Skeletal muscle cell (primary cell): ENCODE measurements at regions not wholly inside any gene's neighbourhood (a gene's known extent, or its start where the extent isn't known, plus 50 kb on each side); places are given as distances from the start of the nearest gene placed in this dataset.

ENCODE experiments used
- DNase-seq: peaks from one replicate; pipeline ENCODE4 v3.0.0-alpha.2; 2010; ENCODE audit warnings: low read depth
- H3K4me3 ChIP-seq: 2 replicates; pipeline ENCODE4 v1.5.1; 2011; ENCODE audit warnings: low read depth, mild to moderate bottlenecking, control low read depth, low read length, moderate library complexity

DNA sequence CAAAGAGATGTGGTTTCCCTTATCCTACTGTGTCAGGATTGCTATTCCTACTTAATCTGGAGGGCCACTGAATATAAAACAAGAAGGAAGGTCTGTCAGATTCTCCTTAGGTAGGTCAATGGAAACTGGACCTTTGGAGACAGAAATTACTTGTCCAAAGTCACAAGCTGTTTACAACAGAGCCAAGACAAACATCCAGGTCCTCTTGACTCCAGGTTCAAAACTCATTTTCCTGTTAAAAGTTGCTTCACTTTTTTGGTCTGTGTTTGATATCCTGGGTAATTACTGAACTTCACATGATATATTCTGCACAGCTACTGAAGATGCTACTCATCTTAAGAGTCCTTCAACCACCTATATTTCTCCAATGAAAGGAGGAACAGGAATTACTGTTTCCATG lies 81.2 kb upstream of the ARHGAP32 start:
- DNase-seq, result no peak
- H3K4me3 ChIP-seq, result no peak overlapping the region

DNA sequence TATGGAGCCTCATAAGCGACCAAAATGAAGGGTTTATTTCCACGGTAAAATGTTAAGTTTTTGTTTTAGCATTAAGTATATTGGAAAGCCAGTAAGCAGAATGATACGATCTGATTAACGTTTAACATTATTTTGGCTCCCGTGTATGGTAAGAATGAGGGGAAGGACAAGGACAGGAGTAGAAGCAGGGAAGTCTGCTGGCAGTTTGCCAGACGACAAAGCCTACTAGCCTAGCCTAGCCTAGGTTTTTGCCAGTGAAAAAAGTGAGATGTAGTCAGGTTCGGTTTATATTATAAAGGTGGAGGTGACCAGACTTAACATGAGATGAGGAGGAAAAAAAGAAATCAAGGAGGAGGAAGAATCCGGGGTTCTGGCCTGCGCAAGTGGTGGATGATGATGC lies 78.9 kb upstream of the ARHGAP32 start:
- DNase-seq, result no peak
- H3K4me3 ChIP-seq, result no peak overlapping the region

DNA sequence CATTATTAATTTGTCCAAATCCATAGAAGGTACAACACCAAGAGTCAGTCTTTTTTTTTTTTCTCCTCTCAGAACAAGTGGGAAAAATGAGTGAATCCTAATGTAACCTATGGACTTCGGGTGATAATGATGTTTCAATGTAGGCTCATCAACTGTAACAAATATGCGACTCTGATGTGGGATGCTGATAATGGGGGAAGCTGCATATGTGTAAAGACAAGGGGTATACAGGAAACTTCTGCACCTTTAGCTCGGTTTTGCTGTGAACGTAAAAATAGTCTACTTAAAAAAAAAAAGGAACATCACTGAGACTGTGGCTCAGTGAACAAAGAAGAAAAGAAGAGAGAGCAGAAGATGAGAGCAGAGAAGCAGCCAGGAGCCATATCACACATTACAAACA lies 78.3 kb upstream of the ARHGAP32 start:
- no peak for DNase-seq
- no peak overlapping the region for H3K4me3 ChIP-seq

- no peak overlapping the region for H3K4me3 ChIP-seq
- DNase-seq, result no peak
Measured at GRCh38 chr11:129268371-129268770, 76.2 kb upstream of the ARHGAP32 start.

GRCh38 chr11:129267716-129268115 lies 75.6 kb upstream of the ARHGAP32 start:
- no peak overlapping the region for H3K4me3 ChIP-seq
- DNase-seq, result no peak

DNA sequence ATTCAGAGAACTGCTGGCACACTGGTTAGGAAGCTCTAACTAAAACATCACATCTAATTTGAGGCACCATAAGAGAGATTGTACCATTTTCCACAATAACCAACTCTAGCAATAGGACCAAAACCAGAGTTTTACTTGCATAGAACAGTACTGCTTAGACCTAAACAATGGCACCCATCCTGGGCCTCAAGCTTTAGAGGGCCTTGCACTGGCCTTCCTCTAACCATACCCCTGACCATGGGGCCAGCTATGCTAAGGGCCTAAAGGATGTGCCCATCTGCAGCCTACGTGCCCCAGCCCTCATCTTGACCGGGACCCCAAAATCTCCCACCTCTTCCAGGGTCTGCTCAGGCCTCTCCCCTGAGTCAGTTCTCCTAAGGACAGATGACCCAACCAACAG lies 74.4 kb upstream of the ARHGAP32 start:
- no peak overlapping the region for H3K4me3 ChIP-seq
- DNase-seq, result no peak

- no peak overlapping the region for H3K4me3 ChIP-seq
- DNase-seq, result no peak
Measured at GRCh38 chr11:129265125-129265788, 73.1 kb upstream of the ARHGAP32 start.

- no peak overlapping the region for H3K4me3 ChIP-seq
- no peak for DNase-seq
Measured at GRCh38 chr11:129264114-129264513, 72.0 kb upstream of the ARHGAP32 start.

- no peak for DNase-seq
- H3K4me3 ChIP-seq, result no peak overlapping the region
Measured at GRCh38 chr11:129260750-129261149, 68.6 kb upstream of the ARHGAP32 start.

GRCh38 chr11:129259931-129260348 lies 67.8 kb upstream of the ARHGAP32 start:
- no peak for DNase-seq
- no peak overlapping the region for H3K4me3 ChIP-seq

DNA sequence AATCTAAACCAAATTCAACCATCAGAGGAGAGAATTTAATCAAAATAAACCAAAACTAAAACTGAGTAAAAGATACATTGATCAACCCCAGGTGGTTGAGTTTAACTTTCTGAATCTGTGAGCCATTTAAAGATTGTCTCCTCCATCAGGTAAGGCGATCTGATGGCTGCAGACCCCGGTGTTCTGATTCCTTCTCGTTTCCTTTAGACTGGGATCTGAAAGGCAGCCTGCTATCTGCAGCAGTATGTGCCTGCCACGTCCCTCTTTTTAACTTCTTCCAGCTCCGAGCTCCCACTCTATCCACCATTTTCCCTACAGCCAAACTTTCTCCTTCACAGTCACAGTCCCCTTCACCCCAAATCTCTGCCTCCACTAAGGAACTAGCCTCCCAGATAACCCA lies 66.1 kb upstream of the ARHGAP32 start:
- DNase-seq, result no peak
- H3K4me3 ChIP-seq, result no peak overlapping the region

GRCh38 chr11:129257512-129257911 lies 65.4 kb upstream of the ARHGAP32 start:
- DNase-seq, result no peak
- H3K4me3 ChIP-seq, result no peak overlapping the region

GRCh38 chr11:129252621-129253020 lies 60.5 kb upstream of the ARHGAP32 start:
- DNase-seq, result no peak
- no peak overlapping the region for H3K4me3 ChIP-seq

DNA sequence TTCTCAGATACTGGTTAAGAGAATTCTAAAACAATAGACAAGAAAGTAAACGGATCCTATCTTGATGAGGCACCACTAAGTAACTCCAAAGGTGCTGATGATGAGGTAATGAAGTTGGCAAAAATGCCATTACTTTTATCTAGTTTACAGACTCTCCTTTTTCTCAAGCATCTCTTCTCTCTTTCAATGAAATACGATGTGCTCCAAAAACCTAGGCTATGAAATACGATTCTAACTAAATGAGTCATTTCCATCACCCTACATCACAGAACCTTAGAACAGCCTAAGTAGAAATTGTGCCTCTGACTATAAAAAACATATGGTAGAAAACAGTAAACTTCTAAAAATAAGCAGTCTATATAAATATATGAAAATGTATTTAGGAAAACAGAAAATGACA lies 58.9 kb upstream of the ARHGAP32 start:
- no peak for DNase-seq
- no peak overlapping the region for H3K4me3 ChIP-seq

GRCh38 chr11:129249923-129250322 lies 57.8 kb upstream of the ARHGAP32 start:
- no peak overlapping the region for H3K4me3 ChIP-seq
- no peak for DNase-seq

GRCh38 chr11:129249351-129249750 lies 57.2 kb upstream of the ARHGAP32 start:
- H3K4me3 ChIP-seq, result no peak overlapping the region
- peak; percentile 72 for DNase-seq

- H3K4me3 ChIP-seq, result no peak overlapping the region
- DNase-seq, result no peak
Measured at GRCh38 chr11:129248618-129249017, 56.5 kb upstream of the ARHGAP32 start.

DNA sequence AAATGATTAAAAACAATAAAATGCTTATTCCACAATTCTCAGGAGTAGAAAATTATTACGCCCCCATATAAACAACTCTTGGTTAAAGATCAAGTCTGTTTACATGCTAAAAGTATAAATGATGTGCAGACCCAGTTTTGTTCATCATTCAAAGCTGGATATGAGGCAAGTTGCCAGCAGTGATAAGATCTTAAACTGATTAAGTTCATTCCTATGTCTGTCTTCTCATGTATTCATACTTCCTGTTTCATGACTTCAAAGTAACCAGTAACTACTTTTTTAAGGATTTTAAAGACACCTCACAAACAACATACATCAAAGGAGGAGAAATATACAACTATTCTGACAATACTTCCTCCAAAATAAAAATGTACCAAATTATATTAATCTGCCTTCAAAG lies 55.0 kb upstream of the ARHGAP32 start:
- no peak overlapping the region for H3K4me3 ChIP-seq
- DNase-seq, result no peak

DNA sequence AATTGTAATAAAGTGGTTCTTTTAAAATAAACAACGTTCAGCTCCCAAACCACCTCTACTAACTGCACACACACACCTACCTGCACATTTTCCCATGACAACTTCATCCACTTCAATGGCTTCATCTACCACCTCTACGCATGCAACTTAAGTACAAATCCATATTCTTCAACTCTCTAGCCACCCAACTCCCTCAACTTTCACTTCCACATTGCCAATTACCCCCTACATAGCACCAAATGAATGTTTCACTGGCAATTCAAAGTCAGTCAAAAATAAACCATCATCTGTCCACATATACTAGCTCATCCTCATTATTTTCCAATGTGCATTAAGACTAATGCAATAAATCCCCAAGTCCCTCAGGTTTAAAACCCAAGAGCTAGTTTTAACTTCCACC lies 50.7 kb upstream of the ARHGAP32 start:
- no peak overlapping the region for H3K4me3 ChIP-seq
- DNase-seq, result no peak
